GM19468 (cell line): ENCODE measurements at regions not wholly inside any gene's neighbourhood (a gene's known extent, or its start where the extent isn't known, plus 50 kb on each side); places are given as distances from the start of the nearest gene placed in this dataset.

ENCODE experiments used
- ATAC-seq: cut with Tn5 transposase; IDR thresholded peaks from one replicate; pipeline ENCODE4 v1.9.1; 2021; ENCODE audit warnings: mild to moderate bottlenecking, moderate library complexity, moderate number of reproducible peaks; ENCODE audit not compliant: unreplicated experiment; ENCODE audit errors: extremely low read depth

GRCh38 chr4:179415037-179415846, 1973.0 kb upstream of the AGA start:
- no peak for ATAC-seq

DNA sequence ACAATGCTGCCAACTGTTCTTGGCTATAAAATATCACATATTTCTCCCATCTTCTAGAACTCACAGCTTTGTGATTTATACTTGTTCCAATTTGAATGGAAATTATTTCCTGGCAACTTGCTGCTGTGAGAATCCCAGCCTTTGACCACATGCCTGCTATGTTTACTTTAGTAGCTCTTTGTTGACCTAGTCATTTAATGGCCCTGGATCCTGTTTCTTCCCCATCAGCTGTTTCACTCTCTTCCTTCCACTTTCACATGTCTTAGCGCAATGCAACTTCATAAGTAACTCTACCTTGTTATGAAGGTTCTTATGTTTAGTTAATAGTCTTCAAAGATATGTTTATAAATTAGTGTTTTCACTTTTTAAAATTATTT, 1973.6 kb upstream of the AGA start:
- ATAC-seq: no peak

- no peak for ATAC-seq
Measured at GRCh38 chr4:179417357-179417756, 1975.1 kb upstream of the AGA start.

DNA sequence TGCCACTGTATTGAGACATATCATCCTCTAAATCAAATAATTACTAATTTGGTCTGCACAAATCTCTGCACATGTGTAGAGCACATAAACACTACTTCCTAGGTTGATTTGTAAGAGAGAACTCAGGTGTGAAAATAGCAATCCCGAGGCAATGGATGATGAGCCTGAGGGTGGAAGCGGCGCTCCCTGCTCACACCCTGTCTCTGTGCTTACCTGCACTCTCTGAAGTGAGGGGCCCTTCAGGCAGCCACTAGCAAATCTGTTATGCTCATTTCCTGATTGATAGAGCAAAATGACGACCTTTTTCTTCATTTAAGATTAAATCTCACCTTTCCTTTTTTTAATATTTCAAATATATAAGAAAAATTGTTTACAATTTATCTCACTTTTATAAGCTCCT, 1995.7 kb upstream of the AGA start:
- no peak for ATAC-seq

GRCh38 chr4:179441596-179441995, 1999.4 kb upstream of the AGA start:
- no peak for ATAC-seq

- ATAC-seq: no peak
Measured at GRCh38 chr4:179447308-179447707, 2005.1 kb upstream of the AGA start.

DNA sequence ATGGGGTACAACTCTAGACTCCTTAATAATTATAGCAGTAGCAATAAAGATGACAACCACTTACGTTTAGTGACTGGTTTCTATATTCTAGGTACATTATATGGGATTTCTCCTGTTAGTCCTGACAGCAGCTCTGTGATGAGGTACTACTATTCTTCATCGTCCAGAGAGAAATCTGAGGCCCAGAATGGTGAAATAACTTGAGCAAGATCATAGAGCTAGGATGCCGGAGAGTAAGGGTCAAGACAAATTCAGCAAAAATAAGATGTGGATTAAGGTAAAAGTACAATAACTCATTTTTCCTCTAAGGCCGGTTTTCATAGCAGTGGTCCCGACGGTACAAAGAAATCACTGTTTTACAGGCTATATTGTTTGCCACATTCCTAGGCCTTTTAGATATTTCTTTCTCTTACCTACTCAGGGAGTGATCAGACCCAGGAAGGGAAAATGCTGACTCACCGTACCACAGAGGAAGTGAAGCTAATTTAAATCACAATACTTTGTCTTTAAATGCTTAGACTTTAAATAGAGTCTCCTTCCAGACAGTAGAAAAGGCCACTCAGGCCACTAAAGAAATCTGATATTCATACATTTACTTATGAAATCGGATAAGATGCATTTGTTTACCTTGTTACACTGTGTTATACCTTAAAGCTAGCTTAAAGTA, 2023.0 kb upstream of the AGA start:
- ATAC-seq: no peak

- ATAC-seq: no peak
Measured at GRCh38 chr4:179467878-179468277, 2025.6 kb upstream of the AGA start.

GRCh38 chr4:179472164-179472563, 2029.9 kb upstream of the AGA start:
- ATAC-seq: no peak

DNA sequence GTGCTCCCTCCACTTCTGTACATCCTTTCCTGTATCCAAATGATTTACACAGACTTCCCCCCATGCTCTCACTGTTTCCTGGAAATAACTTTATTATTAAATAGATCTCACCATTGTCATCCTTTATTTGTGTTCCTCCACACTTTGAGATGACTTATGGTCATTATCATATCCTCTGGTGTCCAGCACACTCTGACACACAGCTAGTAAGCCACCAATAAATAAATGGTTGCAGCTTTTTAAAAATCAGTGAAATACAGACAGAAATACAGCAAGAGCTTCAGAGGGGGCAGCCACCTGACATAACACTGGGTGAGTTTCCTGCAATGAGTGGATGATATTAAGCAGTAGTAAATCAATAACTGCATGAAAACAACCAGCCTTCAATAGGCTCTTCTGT, 2036.4 kb upstream of the AGA start:
- ATAC-seq: no peak

DNA sequence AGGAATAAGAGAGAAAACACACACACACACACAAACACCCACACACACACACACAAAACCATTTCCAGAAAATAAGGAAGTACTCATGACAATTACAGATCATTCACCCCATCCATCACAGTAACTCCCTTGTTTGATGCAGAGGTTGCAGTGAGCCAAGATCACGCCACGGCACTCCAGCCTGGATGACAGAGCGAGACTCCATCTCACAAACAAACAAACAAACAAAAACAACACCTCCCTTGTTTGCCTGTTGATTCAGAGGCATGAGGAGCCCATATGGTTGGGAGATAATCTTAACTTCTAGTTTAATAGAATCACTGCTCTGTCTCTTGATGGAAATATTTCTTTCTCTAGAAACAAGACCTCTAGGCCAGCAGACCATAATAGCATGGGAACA, 2043.5 kb upstream of the AGA start:
- ATAC-seq: no peak

DNA sequence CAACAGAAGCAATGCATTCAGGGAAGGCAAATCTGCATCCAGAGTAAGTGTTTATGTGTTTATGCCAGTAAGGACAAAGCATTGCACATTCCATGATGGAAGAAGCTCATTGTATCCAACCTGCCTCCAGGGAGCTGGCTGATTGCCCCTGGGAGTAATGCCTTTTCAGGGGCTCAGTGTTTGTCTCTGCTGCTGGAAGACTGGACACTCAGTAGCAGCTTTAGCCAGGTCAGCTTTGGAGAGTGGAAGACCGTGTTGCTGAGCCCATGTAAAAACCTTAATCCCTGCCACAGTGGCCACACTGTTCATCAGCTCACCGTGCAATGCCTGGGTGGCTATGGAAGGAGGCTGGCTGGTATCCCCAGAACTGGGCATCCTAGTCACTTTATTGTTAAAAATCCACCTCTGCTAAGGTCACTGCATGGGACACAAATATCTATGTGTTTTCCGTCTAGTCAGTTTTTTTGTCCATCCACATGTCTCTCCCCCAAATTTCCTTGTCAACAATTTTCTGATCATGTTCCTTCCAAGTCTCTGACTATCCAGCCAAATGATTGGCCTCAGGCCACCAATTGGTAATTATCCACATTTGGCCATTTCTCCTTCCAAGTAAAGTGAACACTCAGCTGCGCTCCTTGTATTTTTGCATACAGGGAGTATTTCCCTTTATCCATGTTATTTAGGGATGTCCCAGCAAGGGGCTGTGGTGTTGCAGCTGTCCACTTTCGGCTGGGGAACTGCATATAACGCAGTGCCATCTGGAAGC, 2044.5 kb upstream of the AGA start:
- no peak for ATAC-seq

- ATAC-seq: no peak
Measured at GRCh38 chr4:179492260-179493080, 2050.2 kb upstream of the AGA start.

GRCh38 chr4:179503976-179504375, 2061.7 kb upstream of the AGA start:
- no peak for ATAC-seq

DNA sequence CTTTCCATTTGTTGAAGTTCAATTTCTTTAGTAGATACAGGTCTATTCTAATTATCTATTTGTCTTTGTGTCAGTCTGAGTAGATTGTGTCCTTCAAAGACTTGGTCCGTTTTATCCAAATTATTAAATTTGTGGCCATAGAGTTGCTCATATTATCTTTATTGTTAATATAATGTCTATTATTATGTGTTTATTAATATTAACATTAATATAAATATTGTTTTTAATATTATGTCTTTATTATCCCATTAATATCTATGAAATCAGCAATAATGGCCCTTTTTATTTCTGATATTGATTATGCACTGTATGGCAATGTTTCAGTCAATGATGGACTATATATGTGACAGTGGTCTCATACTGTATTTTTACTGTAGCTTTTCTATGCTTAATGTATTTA, 2067.3 kb upstream of the AGA start:
- no peak for ATAC-seq

GRCh38 chr4:179521952-179522351, 2079.7 kb upstream of the AGA start:
- no peak for ATAC-seq

DNA sequence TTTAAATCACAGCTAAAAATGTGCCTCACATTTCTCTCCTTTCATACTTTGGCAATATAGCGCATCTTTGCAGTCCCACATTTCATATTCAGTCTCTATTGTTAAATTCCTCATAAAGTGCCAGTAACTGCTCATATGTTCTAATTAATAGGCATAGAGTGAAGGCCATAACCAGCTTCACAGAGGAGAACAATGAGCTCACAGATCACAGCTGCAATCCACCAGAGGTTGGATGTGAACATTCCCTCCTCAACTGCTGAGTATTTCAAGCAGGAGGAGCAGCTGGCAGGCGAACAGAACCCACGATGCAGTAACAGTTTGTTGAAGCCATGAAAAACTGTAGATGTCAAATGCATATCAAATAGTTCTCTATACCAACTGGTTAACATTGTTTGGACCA, 2088.7 kb upstream of the AGA start:
- no peak for ATAC-seq

DNA sequence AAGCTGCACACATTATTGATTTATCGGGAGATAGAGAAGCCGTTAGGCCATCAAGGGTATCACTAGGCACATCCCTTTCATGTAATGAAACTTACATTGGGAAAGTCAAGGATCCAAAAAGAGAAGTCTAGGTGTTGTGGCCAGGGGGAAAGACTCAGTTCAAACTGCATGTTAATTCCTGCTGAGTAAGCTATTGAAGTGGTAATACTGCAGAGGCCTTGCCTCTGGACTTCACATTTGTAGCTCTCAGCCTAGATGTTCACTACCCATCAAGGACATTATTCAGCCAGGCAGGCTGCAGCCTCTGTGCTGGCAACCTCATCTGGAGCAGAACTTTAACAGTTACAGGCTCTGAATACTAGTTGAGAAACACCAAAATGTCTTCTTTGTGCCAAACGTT, 2094.5 kb upstream of the AGA start:
- ATAC-seq: no peak

GRCh38 chr4:179539641-179540040, 2097.4 kb upstream of the AGA start:
- no peak for ATAC-seq

DNA sequence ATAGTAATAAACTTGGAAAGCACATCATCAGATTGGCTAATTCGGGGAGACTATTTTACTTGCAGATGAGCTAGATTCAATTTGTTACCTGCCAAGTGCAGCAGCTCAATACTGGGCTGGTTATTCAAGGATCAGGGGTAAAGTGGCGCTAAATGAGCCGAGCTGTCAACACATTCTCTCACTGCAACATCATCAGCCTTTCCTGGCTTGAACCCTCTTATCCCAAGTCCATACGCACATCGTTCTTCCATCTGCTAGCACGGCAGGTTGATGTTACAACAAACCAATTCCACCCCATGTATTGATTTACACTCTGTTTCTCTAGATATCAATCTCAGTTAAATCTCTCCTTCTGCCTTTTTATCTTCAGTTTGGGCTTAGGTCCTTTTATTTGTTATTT, 2101.5 kb upstream of the AGA start:
- ATAC-seq: no peak
